ENCODE measurements at regions not wholly inside any gene's neighbourhood (a gene's known extent, or its start where the extent isn't known, plus 50 kb on each side); places are given as distances from the start of the nearest gene placed in this dataset.

GRCh38 chr5:88937406-88937805 is 54.4 kb upstream of the MEF2C start:
- Histone ChIP-seq H3K9ac (replicated peaks in 1 of 4; ENCODE audit: extremely low read depth in 1 of 4, low read depth in 3 of 4, low read length in 3 of 4) (no peak overlapping the region), H2AFZ (ENCODE audit: low read length) (no peak overlapping the region), H3K4ac (replicated peaks; ENCODE audit: insufficient read length, low read depth, low read length) (no peak overlapping the region), H2BK15ac (ENCODE audit: low read length) (no peak overlapping the region), H2BK5ac (ENCODE audit: low read depth, low read length) (no peak overlapping the region), H3K18ac (ENCODE audit: extremely low read depth, low read length) (no peak overlapping the region), H2BK120ac (replicated peaks; ENCODE audit: low read depth, low read length) (no peak overlapping the region), H3K79me1 (ENCODE audit: low read depth, low read length) (no peaks in the 10 kb centered on the region), H2AK5ac (ENCODE audit: low read depth, low read length) (no peak overlapping the region), H3K23me2 (ENCODE audit: low read depth, low read length) (no peaks in the 10 kb centered on the region), H3K14ac (ENCODE audit: insufficient read length) (no peak overlapping the region), H3K4me3 (ENCODE audit: extremely low read depth in 1 of 4, insufficient read depth in 2 of 4, low read depth in 3 of 4, low read length in 4 of 4) (no peak overlapping the region), H3K9me3 (ENCODE audit: insufficient read depth in 2 of 2, low read depth in 1 of 2, low read length in 1 of 2) (no peaks in the 10 kb centered on the region), H2BK20ac (ENCODE audit: low read length) (no peak overlapping the region), H3K23ac (ENCODE audit: insufficient read length) (no peak overlapping the region), H2BK12ac (ENCODE audit: low read depth, low read length) (no peak overlapping the region), H4K5ac (ENCODE audit: insufficient read length, low read depth, low read length) (no peak overlapping the region), H3K56ac (replicated peaks; ENCODE audit: insufficient read length, low read depth, low read length) (no peak overlapping the region), H3K4me1 (replicated peaks in 1 of 4; ENCODE audit: control insufficient read depth in 3 of 4, insufficient read depth in 4 of 4, low read length in 3 of 4) (no peaks in the 10 kb centered on the region), H4K91ac (replicated peaks; ENCODE audit: insufficient read length, low read length) (no peak overlapping the region), H3K27me3 (replicated peaks in 1 of 4; ENCODE audit: control insufficient read depth in 3 of 4, extremely low read depth in 1 of 4, insufficient read depth in 3 of 4, low read length in 3 of 4) (no peaks in the 10 kb centered on the region), H3K27ac (ENCODE audit: low read depth, low read length) (no peak overlapping the region), H4K20me1 (replicated peaks in 1 of 2; ENCODE audit: control insufficient read depth in 1 of 2, insufficient read depth in 2 of 2, low read length in 2 of 2) (no peaks in the 10 kb centered on the region), H3K36me3 (ENCODE audit: control insufficient read depth in 2 of 4, insufficient read depth in 4 of 4, low read length in 3 of 4) (no peaks in the 10 kb centered on the region), H4K8ac (ENCODE audit: extremely low read depth, insufficient read depth, low read length) (no peak overlapping the region), H3K4me2 (ENCODE audit: insufficient read depth in 1 of 2, low read depth in 2 of 2, low read length in 2 of 2) (no peak overlapping the region), H3K79me2 (ENCODE audit: control insufficient read depth in 1 of 2, insufficient read depth in 2 of 2, low read length in 2 of 2) (no peaks in the 10 kb centered on the region)
- ChIA-PET CTCF (ENCODE audit: partially characterized antibody) (interaction anchor here (1.3 kb wide), 1 partner anchor 210 kb away, joined by 4 read pairs; no protein-coding TSS in a partner anchor), POLR2A (ENCODE audit: partially characterized antibody) (no interaction called here)
- TF ChIP-seq NRF1 (IDR thresholded peaks at IDR 0.05; ENCODE audit: low read depth, low read length) (no peak), SP2 (IDR thresholded peaks at IDR 0.05; ENCODE audit: low read length) (no peak), NANOG (IDR thresholded peaks at IDR 0.05; ENCODE audit: insufficient read depth, low read depth, low read length, poor library complexity, severe bottlenecking) (no peak), SIRT6 (IDR thresholded peaks at IDR 0.05; ENCODE audit: low read length) (no peak), TEAD4 (IDR thresholded peaks at IDR 0.05; ENCODE audit: low read depth, low read length) (no peak), JUN (IDR thresholded peaks at IDR 0.05; ENCODE audit: low read depth, low read length) (no peak), SUZ12 (IDR thresholded peaks at IDR 0.05; ENCODE audit: low read length) (no peak), RNF2 (IDR thresholded peaks at IDR 0.05; ENCODE audit: borderline replicate concordance, low read depth, low read length, missing control alignments, poor library complexity, severe bottlenecking) (no peak), PHF8 (conservative IDR thresholded peaks at IDR 0.05; ENCODE audit: low read depth, low read length) (no peak)
- TF ChIP-seq, protein P1, sequence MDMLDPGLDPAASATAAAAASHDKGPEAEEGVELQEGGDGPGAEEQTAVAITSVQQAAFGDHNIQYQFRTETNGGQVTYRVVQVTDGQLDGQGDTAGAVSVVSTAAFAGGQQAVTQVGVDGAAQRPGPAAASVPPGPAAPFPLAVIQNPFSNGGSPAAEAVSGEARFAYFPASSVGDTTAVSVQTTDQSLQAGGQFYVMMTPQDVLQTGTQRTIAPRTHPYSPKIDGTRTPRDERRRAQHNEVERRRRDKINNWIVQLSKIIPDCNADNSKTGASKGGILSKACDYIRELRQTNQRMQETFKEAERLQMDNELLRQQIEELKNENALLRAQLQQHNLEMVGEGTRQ (IDR thresholded peaks at IDR 0.05; ENCODE audit: low read length) = no peak
- DNase-seq (ENCODE audit: low read depth in 1 of 2, low spot score in 2 of 2) (no peak), FAIRE-seq (no peak)
- 90% methylated on average over 5 of the region's 5 CpGs; no CpG with 5 or more reads in 1 of the 2 experiments for WGBS, 2 experiments (ENCODE audit: extremely low coverage in 1 of 2, insufficient coverage in 1 of 2, insufficient read length in 1 of 2, insufficient replicate concordance in 2 of 2, low coverage in 1 of 2, low lambda C conversion rate in 2 of 2, missing lambda C conversion rate in 1 of 2)
